ENCODE measurements at regions not wholly inside any gene's neighbourhood (a gene's known extent, or its start where the extent isn't known, plus 50 kb on each side); places are given as distances from the start of the nearest gene placed in this dataset.
A peak's percentile ranks its signal among the peaks of the same experiment; 100 is the strongest.

- TF ChIP-seq CTCF (optimal IDR thresholded peaks at IDR 0.05 in 1 of 3, IDR thresholded peaks at IDR 0.05 in 1 of 3, conservative IDR thresholded peaks at IDR 0.05 in 1 of 3; ENCODE audit: extremely low read depth in 1 of 3, insufficient read depth in 2 of 3, low read length in 3 of 3) (peak; percentile 57 to 81 (median 65)), EZH2 (IDR thresholded peaks at IDR 0.05; ENCODE audit: low read length) (no peak)
Measured at GRCh38 chr17:55641676-55642081, 81.0 kb downstream of the TMEM100 start.

All from keratinocyte (primary cell).